HG02759 (cell line): ENCODE measurements at regions not wholly inside any gene's neighbourhood (a gene's known extent, or its start where the extent isn't known, plus 50 kb on each side); places are given as distances from the start of the nearest gene placed in this dataset.

Source experiments
- ATAC-seq: cut with Tn5 transposase; IDR thresholded peaks from one replicate; pipeline ENCODE4 v1.9.1; 2021; ENCODE audit warnings: mild to moderate bottlenecking, moderate library complexity; ENCODE audit not compliant: unreplicated experiment

DNA sequence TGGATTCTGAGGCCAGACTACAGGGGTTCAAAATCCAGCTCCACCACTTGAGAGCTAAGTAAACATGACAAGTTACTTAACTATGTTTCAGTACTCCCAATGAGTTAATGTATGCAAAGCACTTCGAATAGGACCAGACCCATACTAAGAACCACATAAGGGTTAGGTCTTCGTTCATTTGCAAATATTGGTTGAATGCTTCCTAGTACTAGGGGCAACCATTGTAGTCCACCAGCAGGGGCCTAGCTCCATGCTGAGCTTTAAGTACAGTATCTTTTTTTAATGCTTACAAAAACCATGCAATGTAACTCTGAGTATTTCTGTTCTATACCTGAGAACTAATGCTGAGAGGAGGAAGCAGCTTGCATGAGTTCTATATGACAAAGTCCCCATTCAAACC, 80.4 kb upstream of the PDE1C start:
- ATAC-seq = no peak

DNA sequence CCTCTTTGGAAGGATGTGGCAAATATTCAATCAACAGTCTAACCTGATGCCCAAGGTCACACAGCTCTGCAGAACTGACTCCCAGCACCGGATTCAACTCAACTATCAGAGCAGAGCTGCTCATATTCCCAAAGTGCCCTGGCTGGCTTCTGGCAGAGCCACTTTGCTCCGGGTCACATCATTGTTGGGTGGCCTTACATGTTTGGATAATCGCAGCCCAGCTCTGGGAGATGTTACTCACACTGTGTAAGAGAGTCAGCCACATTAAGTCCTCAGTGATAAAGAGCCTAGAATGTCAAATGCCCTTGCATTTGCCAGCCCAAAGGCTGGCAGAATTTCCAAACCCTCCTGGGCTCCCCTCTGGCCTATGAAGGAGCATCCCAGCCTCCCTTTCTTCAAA, 79.8 kb upstream of the PDE1C start:
- ATAC-seq = no peak

- ATAC-seq = no peak
Observed at GRCh38 chr7:32147546-32148268, 77.5 kb upstream of the PDE1C start.

GRCh38 chr7:32145911-32146310, 75.7 kb upstream of the PDE1C start:
- ATAC-seq = no peak

GRCh38 chr7:32144676-32145075, 74.5 kb upstream of the PDE1C start:
- no peak for ATAC-seq

DNA sequence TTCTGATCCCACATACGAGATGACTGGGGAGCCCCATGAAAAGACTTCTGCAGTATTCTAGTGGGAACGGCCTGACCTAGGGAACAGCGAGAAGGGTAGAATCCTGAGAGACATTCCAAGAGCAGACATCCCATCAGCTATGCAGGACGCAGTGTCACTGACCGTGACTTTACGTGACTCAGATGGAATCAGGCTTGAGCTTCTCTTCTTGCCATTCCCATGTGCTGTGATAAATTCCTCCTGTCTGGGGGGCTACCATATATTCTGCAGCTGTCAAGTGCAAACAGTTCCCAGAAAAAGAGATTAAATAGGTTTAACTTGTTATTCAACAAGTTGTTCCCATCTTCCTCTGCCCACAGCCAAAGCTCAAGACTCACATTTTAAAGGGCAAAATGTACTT, 73.1 kb upstream of the PDE1C start:
- ATAC-seq = no peak

GRCh38 chr7:32142649-32143048, 72.4 kb upstream of the PDE1C start:
- no peak for ATAC-seq

- ATAC-seq = no peak
Observed at GRCh38 chr7:32140210-32140939, 70.2 kb upstream of the PDE1C start.

- ATAC-seq = no peak
Observed at GRCh38 chr7:32137059-32137458, 66.9 kb upstream of the PDE1C start.

DNA sequence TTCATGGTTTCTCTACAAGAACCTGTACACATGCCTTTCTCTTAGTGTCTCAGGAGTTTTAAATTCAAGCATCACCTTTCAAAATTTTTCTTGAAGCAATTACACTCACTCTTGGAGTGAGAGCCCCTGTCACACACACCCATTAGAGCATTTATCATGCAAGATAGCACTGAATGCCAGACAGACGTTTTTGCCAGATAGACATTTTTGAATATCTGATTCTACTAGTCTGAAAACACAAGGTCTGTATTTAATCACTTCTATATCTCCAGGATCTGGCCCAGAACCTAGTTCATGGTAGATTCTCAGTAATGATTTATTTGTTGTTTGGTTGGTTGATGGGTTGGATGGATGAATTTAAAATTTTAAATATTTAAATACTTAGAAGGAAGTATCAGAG, 60.9 kb upstream of the PDE1C start:
- no peak for ATAC-seq

- ATAC-seq = no peak
Observed at GRCh38 chr7:32126843-32127242, 56.6 kb upstream of the PDE1C start.
